ENCODE measurements at regions not wholly inside any gene's neighbourhood (a gene's known extent, or its start where the extent isn't known, plus 50 kb on each side); places are given as distances from the start of the nearest gene placed in this dataset.
"Not testable (repeated sequence)": the region's sequence is repeated elsewhere in the genome, so short reads cannot be mapped to it uniquely, and the experiment has no call there.

GRCh38 chr2:59770651-59771050, 782.8 kb downstream of the BCL11A start:
- no peak for DNase-seq

GRCh38 chr2:59761966-59762365, 791.5 kb downstream of the BCL11A start:
- no peak for DNase-seq

- no peak for DNase-seq
Measured at GRCh38 chr2:59756150-59756549, 797.3 kb downstream of the BCL11A start.

- DNase-seq, result no peak
Measured at GRCh38 chr2:59754011-59754735, 799.3 kb downstream of the BCL11A start.

- DNase-seq, result no peak
Measured at GRCh38 chr2:59752512-59752911, 800.9 kb downstream of the BCL11A start.

GRCh38 chr2:59752071-59752470, 801.4 kb downstream of the BCL11A start:
- no peak for DNase-seq

GRCh38 chr2:59751214-59751613, 802.2 kb downstream of the BCL11A start:
- DNase-seq, result not testable (repeated sequence)

GRCh38 chr2:59746291-59746690, 807.2 kb downstream of the BCL11A start:
- DNase-seq, result no peak

- no peak for DNase-seq
Measured at GRCh38 chr2:59745085-59745484, 808.4 kb downstream of the BCL11A start.

- DNase-seq, result no peak
Measured at GRCh38 chr2:59744436-59744835, 809.0 kb downstream of the BCL11A start.

- DNase-seq, result no peak
Measured at GRCh38 chr2:59741840-59742239, 811.6 kb downstream of the BCL11A start.

- no peak for DNase-seq
Measured at GRCh38 chr2:59739166-59739565, 814.3 kb downstream of the BCL11A start.

- DNase-seq, result no peak
Measured at GRCh38 chr2:59737299-59737698, 816.2 kb downstream of the BCL11A start.

GRCh38 chr2:59734743-59735142, 818.7 kb downstream of the BCL11A start:
- peak; percentile 58 for DNase-seq

- DNase-seq, result peak; percentile 28
Measured at GRCh38 chr2:59733970-59734369, 819.5 kb downstream of the BCL11A start.

GRCh38 chr2:59733567-59733930, 819.9 kb downstream of the BCL11A start:
- no peak for DNase-seq

GRCh38 chr2:59732871-59733566, 820.4 kb downstream of the BCL11A start:
- DNase-seq, result no peak

- DNase-seq, result no peak
Measured at GRCh38 chr2:59727121-59727590, 826.3 kb downstream of the BCL11A start.

GRCh38 chr2:59726228-59727120, 827.0 kb downstream of the BCL11A start:
- no peak for DNase-seq

GRCh38 chr2:59724746-59725145, 828.7 kb downstream of the BCL11A start:
- DNase-seq, result no peak

- DNase-seq, result no peak
Measured at GRCh38 chr2:59720296-59720866, 833.1 kb downstream of the BCL11A start.

- no peak for DNase-seq
Measured at GRCh38 chr2:59713577-59713976, 839.9 kb downstream of the BCL11A start.

GRCh38 chr2:59711121-59711520, 842.3 kb downstream of the BCL11A start:
- DNase-seq, result no peak
